Motor neuron (in vitro differentiated cells): ENCODE measurements at regions not wholly inside any gene's neighbourhood (a gene's known extent, or its start where the extent isn't known, plus 50 kb on each side); places are given as distances from the start of the nearest gene placed in this dataset.

Experiments used
- ATAC-seq, 8 experiments: fragments of 200-7000 bp; cut with Tn5 transposase; replicated peaks in 6 of 8; 2 replicates each; pipeline ENCODE4 v1.8.0; 2021; ENCODE audit warnings: mild to moderate bottlenecking in 8 of 8, moderate library complexity in 8 of 8
- H3K27ac ChIP-seq, 2 donors: fragments of 250-450 bp; sonication (Bioruptor Pico); 2 replicates each; pipeline ENCODE4 v1.9.0; 2021; ENCODE audit warnings: antibody characterized with exemption in 2 of 2, mild to moderate bottlenecking in 2 of 2, moderate library complexity in 1 of 2
- H3K4me1 ChIP-seq, 2 donors: fragments of 250-450 bp; sonication (Bioruptor Pico); replicated peaks in 1 of 2; 2 replicates each; pipeline ENCODE4 v1.6.1; 2021; ENCODE audit warnings: antibody characterized with exemption in 2 of 2, mild to moderate bottlenecking in 2 of 2, moderate library complexity in 1 of 2
- H3K4me3 ChIP-seq, 5 donors: fragments of 250-450 bp; sonication (Bioruptor Pico); 2 replicates each; pipeline ENCODE4 v1.9.0; 2021; ENCODE audit warnings: antibody characterized with exemption in 5 of 5, mild to moderate bottlenecking in 5 of 5, moderate library complexity in 4 of 5
- whole genome bisulfite sequencing, 10 experiments: fragments of 450-650 bp; shearing (Covaris generic); methylation state at CpG; one replicate each; pipeline ENCODE4 v1.0.0; 2022; 5-methylcytosine and 5-hydroxymethylcytosine counted together
- in situ Hi-C, 9 experiments: fragments of 400-800 bp; cut with MboI; loops; one replicate each; pipeline ENCODE4 v1.15.0; 2021; ENCODE audit warnings: low sequenced_read_pairs in 9 of 9, low pct_unique_long_range_greater_than_20kb in 2 of 9; ENCODE audit not compliant: unreplicated experiment in 9 of 9

GRCh38 chr3:43998836-43999727 lies 242.6 kb upstream of the TOPAZ1 start:
- in situ Hi-C loops, result no loop called here
- Histone ChIP-seq H3K4me3 (peak overlapping the region; percentile 51 to 85 (median 60)), H3K27ac (no peak overlapping the region)

GRCh38 chr3:43999728-44000319 lies 241.9 kb upstream of the TOPAZ1 start:
- ATAC-seq, result no peak
- WGBS, 10 experiments, result 30 to 64% (median 39%) methylated on average over 2 to 5 of the region's 7 CpGs; no CpG with 5 or more reads in 6 of the 10 experiments
- peaks cover 9 to 13% of the 10 kb centered on the region in 2 donors for H3K4me1 ChIP-seq
- in situ Hi-C loops, result loop anchor here in 2 of 9 experiments (25.0 kb wide), 2 partner anchors 187 to 238 kb away; no protein-coding TSS in a partner anchor
- peak overlapping the region; percentile 51 to 85 (median 60) for H3K4me3 ChIP-seq
- H3K27ac ChIP-seq, result no peak overlapping the region

More at GRCh38 chr3:43998836-43999727, 242.6 kb upstream of the TOPAZ1 start:
- 0 to 4% (median 3%) methylated on average over 2 to 16 of the region's 93 CpGs; no CpG with 5 or more reads in 7 of the 10 experiments for WGBS, 10 experiments
- peak; percentile 49 to 84 (median 78) for ATAC-seq
- peaks cover 9 to 13% of the 10 kb centered on the region in 2 donors for H3K4me1 ChIP-seq

- peak in 3 of 8 experiments; percentile 3 to 37 (median 25) for ATAC-seq
- WGBS, 10 experiments, result 0 to 100% (median 76%) methylated on average over 1 to 3 of the region's 3 CpGs
- in situ Hi-C loops, result loop anchor here in 2 of 9 experiments (25.0 kb wide), 2 partner anchors 187 to 238 kb away; no protein-coding TSS in a partner anchor
- Histone ChIP-seq H3K4me3 (peak overlapping the region in 4 of 5 donors; percentile 1 to 85 (median 56)), H3K27ac (no peak overlapping the region), H3K4me1 (peaks cover 9 to 13% of the 10 kb centered on the region in 2 donors)
Measured at GRCh38 chr3:44000586-44000985, 241.1 kb upstream of the TOPAZ1 start.

GRCh38 chr3:44001072-44001471 lies 240.6 kb upstream of the TOPAZ1 start:
- peak in 2 of 8 experiments; percentile 27 to 28 for ATAC-seq
- in situ Hi-C loops, result loop anchor here in 2 of 9 experiments (25.0 kb wide), 2 partner anchors 186 to 239 kb away; no protein-coding TSS in a partner anchor

GRCh38 chr3:44003801-44004200 lies 237.9 kb upstream of the TOPAZ1 start:
- ATAC-seq, result no peak
- Histone ChIP-seq H3K4me1 (peaks cover 4% of the 10 kb centered on the region in 2 donors), H3K27ac (no peak overlapping the region), H3K4me3 (no peak overlapping the region)
- in situ Hi-C loops, result loop anchor here in 2 of 9 experiments (25.0 kb wide), 2 partner anchors 184 to 242 kb away; no protein-coding TSS in a partner anchor
- WGBS, 10 experiments, result 35 to 100% (median 73%) methylated on average over 2 to 6 of the region's 6 CpGs; no CpG with 5 or more reads in 2 of the 10 experiments

More at GRCh38 chr3:44001072-44001471, 240.6 kb upstream of the TOPAZ1 start:
- Histone ChIP-seq H3K27ac (no peak overlapping the region), H3K4me1 (peaks cover 9 to 13% of the 10 kb centered on the region in 2 donors), H3K4me3 (peak overlapping the region in 2 of 5 donors; percentile 51 to 85)
- WGBS, 10 experiments, result 0 to 77% (median 43%) methylated on average over 1 to 3 of the region's 3 CpGs; no CpG with 5 or more reads in 1 of the 10 experiments

GRCh38 chr3:44011680-44012079 lies 230.0 kb upstream of the TOPAZ1 start:
- 73 to 96% (median 89%) methylated on average over 2 to 7 of the region's 10 CpGs; no CpG with 5 or more reads in 4 of the 10 experiments for WGBS, 10 experiments
- Histone ChIP-seq H3K4me1 (peaks cover 0 to 7% of the 10 kb centered on the region in 2 donors), H3K27ac (no peak overlapping the region), H3K4me3 (no peak overlapping the region)
- in situ Hi-C loops, result loop anchor here in 2 of 9 experiments (25.0 kb wide), 2 partner anchors 176 to 249 kb away; no protein-coding TSS in a partner anchor
- ATAC-seq, result no peak

GRCh38 chr3:44012160-44012899 lies 229.4 kb upstream of the TOPAZ1 start:
- Histone ChIP-seq H3K4me1 (peaks cover 0 to 8% of the 10 kb centered on the region in 2 donors), H3K27ac (no peak overlapping the region), H3K4me3 (no peak overlapping the region)
- 60 to 100% (median 90%) methylated on average over 1 to 8 of the region's 13 CpGs; no CpG with 5 or more reads in 2 of the 10 experiments for WGBS, 10 experiments
- in situ Hi-C loops, result loop anchor here in 2 of 9 experiments (25.0 kb wide), 2 partner anchors 175 to 250 kb away; no protein-coding TSS in a partner anchor
- ATAC-seq, result peak in 3 of 8 experiments; percentile 28 to 74 (median 61)

GRCh38 chr3:44013967-44014366 lies 227.7 kb upstream of the TOPAZ1 start:
- ATAC-seq, result peak in 2 of 8 experiments; percentile 32 to 38
- Histone ChIP-seq H3K4me3 (no peak overlapping the region), H3K4me1 (peaks cover 5 to 11% of the 10 kb centered on the region in 2 donors), H3K27ac (no peak overlapping the region)
- in situ Hi-C loops, result loop anchor here in 2 of 9 experiments (25.0 kb wide), 2 partner anchors 173 to 252 kb away; no protein-coding TSS in a partner anchor
- 75 to 86% (median 80%) methylated on average over 1 to 6 of the region's 11 CpGs; no CpG with 5 or more reads in 4 of the 10 experiments for WGBS, 10 experiments

- Histone ChIP-seq H3K4me3 (no peak overlapping the region), H3K4me1 (peaks cover 17 to 22% of the 10 kb centered on the region in 2 donors), H3K27ac (no peak overlapping the region)
- peak in 3 of 8 experiments; percentile 33 to 55 (median 43) for ATAC-seq
- 60 to 100% (median 80%) methylated on average over 1 to 2 of the region's 3 CpGs; no CpG with 5 or more reads in 2 of the 10 experiments for WGBS, 10 experiments
- in situ Hi-C loops, result loop anchor here in 2 of 9 experiments (25.0 kb wide), 2 partner anchors 172 to 253 kb away; no protein-coding TSS in a partner anchor
Measured at GRCh38 chr3:44015170-44015569, 226.5 kb upstream of the TOPAZ1 start.

GRCh38 chr3:44016818-44017217 lies 224.9 kb upstream of the TOPAZ1 start:
- 100% methylated on average over 1 to 3 of the region's 3 CpGs; no CpG with 5 or more reads in 7 of the 10 experiments for WGBS, 10 experiments
- Histone ChIP-seq H3K4me1 (peaks cover 25 to 35% of the 10 kb centered on the region in 2 donors), H3K4me3 (no peak overlapping the region), H3K27ac (no peak overlapping the region)
- in situ Hi-C loops, result loop anchor here in 2 of 9 experiments (25.0 kb wide), 2 partner anchors 170 to 255 kb away; no protein-coding TSS in a partner anchor
- no peak for ATAC-seq

GRCh38 chr3:44018926-44019325 lies 222.8 kb upstream of the TOPAZ1 start:
- peaks cover 34 to 37% of the 10 kb centered on the region in 2 donors for H3K4me1 ChIP-seq
- no peak overlapping the region for H3K4me3 ChIP-seq
- in situ Hi-C loops, result loop anchor here in 2 of 9 experiments (25.0 kb wide), 2 partner anchors 168 to 257 kb away; no protein-coding TSS in a partner anchor
- WGBS, 10 experiments, result 52 to 92% (median 77%) methylated on average over 2 to 9 of the region's 9 CpGs; no CpG with 5 or more reads in 2 of the 10 experiments
- no peak overlapping the region for H3K27ac ChIP-seq
- no peak for ATAC-seq
